ENCODE measurements at regions not wholly inside any gene's neighbourhood (a gene's known extent, or its start where the extent isn't known, plus 50 kb on each side); places are given as distances from the start of the nearest gene placed in this dataset.

DNA sequence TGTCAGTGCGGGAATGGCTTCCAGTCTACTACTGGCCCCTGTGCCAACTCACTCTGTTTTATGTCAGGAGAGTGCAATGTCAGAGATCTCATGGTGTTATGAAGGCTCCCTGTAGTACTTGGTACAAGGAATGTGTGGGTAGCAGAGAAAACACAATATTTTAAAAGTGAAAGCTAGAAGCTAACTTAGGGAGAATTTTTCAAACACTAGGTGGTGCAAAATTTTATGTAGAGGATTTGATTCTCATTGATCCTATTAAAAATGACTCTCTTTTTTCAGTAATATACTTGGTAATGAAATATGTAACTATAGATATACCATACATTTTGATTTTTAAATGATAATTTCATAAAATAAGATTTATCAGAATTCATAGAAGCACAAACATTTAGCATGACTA is 134.7 kb downstream of the JRKL start:
- Mint-ChIP-seq H3K9me3 (peaks cover 0 to 10% (median 7%) of the 10 kb centered on the region in 7 donors), H3K4me3 (no peak overlapping the region), H3K4me1 (no peaks in the 10 kb centered on the region), H3K36me3 (no peaks in the 10 kb centered on the region), H3K27me3 (ENCODE audit: low read depth in 3 of 3) (peaks cover 0 to 2% (median 0%) of the 10 kb centered on the region in 3 donors), H3K27ac (no peak overlapping the region)
- no peak overlapping the region for H3K4me2 ChIP-seq (replicated peaks; ENCODE audit: extremely low read depth, low read length, poor library complexity, severe bottlenecking)
- no peak overlapping the region for H2AFZ ChIP-seq (ENCODE audit: insufficient read depth, low read depth, low read length, poor library complexity, severe bottlenecking)
- TF ChIP-seq, protein P1, sequence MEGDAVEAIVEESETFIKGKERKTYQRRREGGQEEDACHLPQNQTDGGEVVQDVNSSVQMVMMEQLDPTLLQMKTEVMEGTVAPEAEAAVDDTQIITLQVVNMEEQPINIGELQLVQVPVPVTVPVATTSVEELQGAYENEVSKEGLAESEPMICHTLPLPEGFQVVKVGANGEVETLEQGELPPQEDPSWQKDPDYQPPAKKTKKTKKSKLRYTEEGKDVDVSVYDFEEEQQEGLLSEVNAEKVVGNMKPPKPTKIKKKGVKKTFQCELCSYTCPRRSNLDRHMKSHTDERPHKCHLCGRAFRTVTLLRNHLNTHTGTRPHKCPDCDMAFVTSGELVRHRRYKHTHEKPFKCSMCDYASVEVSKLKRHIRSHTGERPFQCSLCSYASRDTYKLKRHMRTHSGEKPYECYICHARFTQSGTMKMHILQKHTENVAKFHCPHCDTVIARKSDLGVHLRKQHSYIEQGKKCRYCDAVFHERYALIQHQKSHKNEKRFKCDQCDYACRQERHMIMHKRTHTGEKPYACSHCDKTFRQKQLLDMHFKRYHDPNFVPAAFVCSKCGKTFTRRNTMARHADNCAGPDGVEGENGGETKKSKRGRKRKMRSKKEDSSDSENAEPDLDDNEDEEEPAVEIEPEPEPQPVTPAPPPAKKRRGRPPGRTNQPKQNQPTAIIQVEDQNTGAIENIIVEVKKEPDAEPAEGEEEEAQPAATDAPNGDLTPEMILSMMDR (IDR thresholded peaks at IDR 0.05): no peak
- H3K4me3 ChIP-seq (replicated peaks in 1 of 3; ENCODE audit: low read depth in 2 of 3, low read length in 3 of 3): no peak overlapping the region
- H3K9ac ChIP-seq (ENCODE audit: insufficient read depth, low read length, poor library complexity, severe bottlenecking): no peak overlapping the region
- no peaks in the 10 kb centered on the region for H3K4me1 ChIP-seq (ENCODE audit: control insufficient read depth in 1 of 2, insufficient read depth in 2 of 2, low read length in 2 of 2)
- intact Hi-C loops (cut with micrococcal nuclease): no loop called here
- H3K9me3 ChIP-seq (replicated peaks in 1 of 2; ENCODE audit: control insufficient read depth in 1 of 2, insufficient read depth in 1 of 2, low read length in 2 of 2): peaks cover 0 to 5% of the 10 kb centered on the region in 2 donors
- no peak overlapping the region for H3K27ac ChIP-seq (ENCODE audit: low read depth in 1 of 2, low read length in 2 of 2)
- H3K36me3 ChIP-seq (replicated peaks in 1 of 2; ENCODE audit: control insufficient read depth in 1 of 2, insufficient read depth in 2 of 2, low read length in 2 of 2): no peaks in the 10 kb centered on the region
- no peak for DNase-seq
- no peaks in the 10 kb centered on the region for H4K20me1 ChIP-seq (ENCODE audit: insufficient read depth, low read length)
- H3K27me3 ChIP-seq (ENCODE audit: control insufficient read depth in 2 of 2, insufficient read depth in 2 of 2, low read length in 2 of 2): no peaks in the 10 kb centered on the region
- H3K79me2 ChIP-seq (ENCODE audit: insufficient read depth, low read length): no peaks in the 10 kb centered on the region
- no CpG with 5 or more reads among the region's 1 CpG for WGBS (ENCODE audit: insufficient coverage)

DNA sequence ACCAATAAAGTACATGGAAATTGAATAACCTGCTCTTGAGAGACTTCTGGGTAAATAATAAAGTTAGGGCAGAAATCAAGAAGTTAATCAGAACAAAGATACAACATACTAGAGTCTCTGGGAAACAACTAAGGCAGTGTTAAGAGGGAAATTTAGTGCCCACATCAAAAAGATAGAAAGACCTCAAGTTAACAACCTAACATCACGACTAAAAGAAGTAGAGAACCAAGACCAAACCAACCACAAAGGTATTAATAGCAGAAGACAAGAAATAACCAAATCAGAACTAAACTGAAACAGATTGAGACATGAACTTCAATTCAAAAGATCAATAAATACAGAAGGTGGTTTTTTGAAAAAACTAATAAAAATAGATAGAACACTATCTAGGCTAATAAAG is 140.7 kb downstream of the JRKL start:
- H3K27me3 ChIP-seq (ENCODE audit: control insufficient read depth in 2 of 2, insufficient read depth in 2 of 2, low read length in 2 of 2): no peaks in the 10 kb centered on the region
- H3K79me2 ChIP-seq (ENCODE audit: insufficient read depth, low read length): no peaks in the 10 kb centered on the region
- no peaks in the 10 kb centered on the region for H3K4me1 Mint-ChIP-seq
- no peak for DNase-seq
- H4K20me1 ChIP-seq (ENCODE audit: insufficient read depth, low read length): no peaks in the 10 kb centered on the region
- intact Hi-C loops (cut with micrococcal nuclease): no loop called here
- H3K27me3 Mint-ChIP-seq (ENCODE audit: low read depth in 3 of 3): no peaks in the 10 kb centered on the region
- no peak overlapping the region for H3K4me2 ChIP-seq (replicated peaks; ENCODE audit: extremely low read depth, low read length, poor library complexity, severe bottlenecking)
- H3K4me1 ChIP-seq (ENCODE audit: control insufficient read depth in 1 of 2, insufficient read depth in 2 of 2, low read length in 2 of 2): no peaks in the 10 kb centered on the region
- H3K9me3 ChIP-seq (replicated peaks in 1 of 2; ENCODE audit: control insufficient read depth in 1 of 2, insufficient read depth in 1 of 2, low read length in 2 of 2): peaks cover 0 to 7% of the 10 kb centered on the region in 2 donors
- peaks cover 3 to 8% (median 7%) of the 10 kb centered on the region in 7 donors for H3K9me3 Mint-ChIP-seq
- TF ChIP-seq, protein P1 (IDR thresholded peaks at IDR 0.05): no peak
- no peak overlapping the region for H3K27ac ChIP-seq (ENCODE audit: low read depth in 1 of 2, low read length in 2 of 2)
- no CpG with 5 or more reads among the region's 1 CpG for WGBS (ENCODE audit: insufficient coverage)
- no peak overlapping the region for H3K9ac ChIP-seq (ENCODE audit: insufficient read depth, low read length, poor library complexity, severe bottlenecking)
- H3K27ac Mint-ChIP-seq: no peak overlapping the region
- H3K36me3 ChIP-seq (replicated peaks in 1 of 2; ENCODE audit: control insufficient read depth in 1 of 2, insufficient read depth in 2 of 2, low read length in 2 of 2): no peaks in the 10 kb centered on the region
- no peak overlapping the region for H2AFZ ChIP-seq (ENCODE audit: insufficient read depth, low read depth, low read length, poor library complexity, severe bottlenecking)
- H3K4me3 ChIP-seq (replicated peaks in 1 of 3; ENCODE audit: low read depth in 2 of 3, low read length in 3 of 3): no peak overlapping the region
- no peaks in the 10 kb centered on the region for H3K36me3 Mint-ChIP-seq
- no peak overlapping the region for H3K4me3 Mint-ChIP-seq

Data from CD14-positive monocyte (primary cell).